ENCODE measurements at regions not wholly inside any gene's neighbourhood (a gene's known extent, or its start where the extent isn't known, plus 50 kb on each side); places are given as distances from the start of the nearest gene placed in this dataset.

DNA sequence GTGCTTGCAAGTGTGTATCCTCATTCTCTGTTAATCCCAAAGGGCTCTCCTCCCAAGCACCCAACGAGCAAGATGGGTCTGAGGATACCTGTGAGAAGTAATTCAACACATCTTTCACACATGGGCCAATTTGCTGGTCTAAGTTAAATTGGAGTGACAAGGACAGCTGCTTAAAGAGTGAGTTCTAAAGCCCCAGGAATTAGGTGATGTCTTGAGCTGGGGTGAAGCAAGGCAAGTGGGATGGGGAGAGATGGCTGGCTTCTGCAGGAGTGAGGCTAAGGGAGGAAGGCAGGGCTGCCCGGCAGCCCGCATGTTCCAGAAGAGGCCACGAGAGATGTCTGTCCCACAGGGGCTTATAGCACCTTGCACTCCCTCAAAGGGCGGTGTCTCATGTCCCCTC lies 288.5 kb downstream of the CDH26 start:
- in situ Hi-C loops (cut with HindIII; ENCODE audit: low sequenced_read_pairs) = no loop called here
- DNase-seq (ENCODE audit: low read depth, low spot score) = no peak
- TF ChIP-seq, protein P1, sequence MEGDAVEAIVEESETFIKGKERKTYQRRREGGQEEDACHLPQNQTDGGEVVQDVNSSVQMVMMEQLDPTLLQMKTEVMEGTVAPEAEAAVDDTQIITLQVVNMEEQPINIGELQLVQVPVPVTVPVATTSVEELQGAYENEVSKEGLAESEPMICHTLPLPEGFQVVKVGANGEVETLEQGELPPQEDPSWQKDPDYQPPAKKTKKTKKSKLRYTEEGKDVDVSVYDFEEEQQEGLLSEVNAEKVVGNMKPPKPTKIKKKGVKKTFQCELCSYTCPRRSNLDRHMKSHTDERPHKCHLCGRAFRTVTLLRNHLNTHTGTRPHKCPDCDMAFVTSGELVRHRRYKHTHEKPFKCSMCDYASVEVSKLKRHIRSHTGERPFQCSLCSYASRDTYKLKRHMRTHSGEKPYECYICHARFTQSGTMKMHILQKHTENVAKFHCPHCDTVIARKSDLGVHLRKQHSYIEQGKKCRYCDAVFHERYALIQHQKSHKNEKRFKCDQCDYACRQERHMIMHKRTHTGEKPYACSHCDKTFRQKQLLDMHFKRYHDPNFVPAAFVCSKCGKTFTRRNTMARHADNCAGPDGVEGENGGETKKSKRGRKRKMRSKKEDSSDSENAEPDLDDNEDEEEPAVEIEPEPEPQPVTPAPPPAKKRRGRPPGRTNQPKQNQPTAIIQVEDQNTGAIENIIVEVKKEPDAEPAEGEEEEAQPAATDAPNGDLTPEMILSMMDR (IDR thresholded peaks at IDR 0.05; ENCODE audit: low read depth, low read length) = no peak
- H3K4me3 ChIP-seq (ENCODE audit: low read depth, low read length) = no peak overlapping the region

DNA sequence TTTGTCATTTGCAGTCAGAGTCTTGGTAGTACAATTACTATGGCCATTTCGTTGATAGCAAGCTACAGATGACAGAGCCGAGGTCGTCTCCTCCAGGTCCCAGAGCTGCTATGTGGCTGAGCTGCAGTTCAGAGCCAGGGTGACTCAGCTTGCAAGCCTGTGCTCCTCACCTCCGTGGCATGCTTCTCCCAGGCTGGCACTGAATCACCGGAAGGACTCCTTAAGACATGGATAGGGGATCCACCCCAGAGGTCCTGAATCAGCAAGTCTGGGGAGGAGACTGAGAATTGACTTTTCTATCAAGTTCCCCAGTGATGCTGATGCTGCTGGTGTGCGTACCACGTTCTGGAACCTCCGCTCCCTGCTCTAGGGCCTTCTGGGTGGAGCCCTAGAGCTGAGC lies 291.2 kb downstream of the CDH26 start:
- in situ Hi-C loops (cut with HindIII; ENCODE audit: low sequenced_read_pairs) = no loop called here
- TF ChIP-seq, protein P1 (IDR thresholded peaks at IDR 0.05; ENCODE audit: low read depth, low read length) = no peak
- H3K4me3 ChIP-seq (ENCODE audit: low read depth, low read length) = no peak overlapping the region
- DNase-seq (ENCODE audit: low read depth, low spot score) = peak; percentile 90

DNA sequence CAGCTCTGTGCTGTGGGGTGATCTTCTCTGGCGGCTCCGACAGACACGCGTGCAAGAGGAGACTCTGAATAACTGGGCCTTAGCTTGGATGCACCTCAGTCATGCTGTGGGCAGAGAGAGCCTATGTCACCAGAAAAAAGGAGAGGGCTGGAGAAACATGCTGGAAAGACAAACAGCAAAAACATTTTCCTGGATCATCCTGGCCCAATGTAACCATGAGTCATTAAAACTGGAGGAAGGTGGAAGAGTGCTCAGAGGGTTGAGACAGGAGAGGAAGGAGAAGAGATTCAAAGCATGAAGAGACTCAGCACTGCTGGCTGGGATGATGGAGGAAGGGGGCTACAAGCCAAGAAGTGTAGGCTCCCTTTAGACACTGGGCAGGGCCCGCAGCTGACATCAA lies 292.0 kb downstream of the CDH26 start:
- H3K4me3 ChIP-seq (ENCODE audit: low read depth, low read length) = no peak overlapping the region
- in situ Hi-C loops (cut with HindIII; ENCODE audit: low sequenced_read_pairs) = no loop called here
- TF ChIP-seq, protein P1 (IDR thresholded peaks at IDR 0.05; ENCODE audit: low read depth, low read length) = no peak
- DNase-seq (ENCODE audit: low read depth, low spot score) = no peak

DNA sequence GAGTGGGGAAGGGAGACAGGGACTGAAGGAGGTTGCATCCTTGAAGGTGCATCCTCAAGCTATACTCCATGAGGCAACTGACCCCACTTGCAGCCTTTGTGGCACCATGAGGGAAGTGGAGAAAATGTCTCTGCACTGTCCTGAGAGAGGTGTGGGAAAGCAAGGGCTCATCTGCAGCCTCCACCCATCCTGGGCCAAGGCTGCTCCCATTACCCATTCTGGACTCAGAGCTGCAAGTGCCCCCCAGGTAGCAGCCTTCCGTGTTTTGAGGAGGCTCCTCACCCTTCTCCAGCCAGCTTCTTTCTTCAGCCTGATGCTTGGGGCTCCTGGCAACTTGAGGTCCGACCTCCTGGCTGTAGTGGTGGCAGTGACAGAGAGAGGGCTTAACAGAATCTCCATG lies 294.6 kb downstream of the CDH26 start:
- DNase-seq (ENCODE audit: low read depth, low spot score) = no peak
- in situ Hi-C loops (cut with HindIII; ENCODE audit: low sequenced_read_pairs) = no loop called here
- TF ChIP-seq, protein P1 (IDR thresholded peaks at IDR 0.05; ENCODE audit: low read depth, low read length) = no peak
- no peak overlapping the region for H3K4me3 ChIP-seq (ENCODE audit: low read depth, low read length)

DNA sequence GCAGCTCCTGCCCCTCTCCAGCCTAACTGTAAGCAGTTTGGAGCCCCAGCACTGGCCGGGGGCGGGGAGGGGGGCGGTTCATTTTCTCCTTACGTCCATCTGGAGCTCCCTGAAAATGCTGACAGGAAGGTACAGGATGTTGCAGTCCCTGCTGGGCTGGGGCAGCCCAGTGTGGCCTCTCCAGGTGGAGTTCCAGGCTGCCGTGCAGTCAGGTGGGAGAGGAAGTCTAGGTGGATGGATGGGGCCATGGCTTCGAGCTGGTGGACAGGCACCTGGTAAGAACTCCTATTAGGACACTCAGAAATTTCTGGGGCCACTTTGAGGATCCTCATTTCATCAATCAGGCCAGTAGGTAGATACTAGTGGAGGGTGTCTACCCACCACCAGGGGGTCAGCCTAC lies 295.2 kb downstream of the CDH26 start:
- in situ Hi-C loops (cut with HindIII; ENCODE audit: low sequenced_read_pairs) = no loop called here
- TF ChIP-seq, protein P1 (IDR thresholded peaks at IDR 0.05; ENCODE audit: low read depth, low read length) = no peak
- no peak for DNase-seq (ENCODE audit: low read depth, low spot score)
- H3K4me3 ChIP-seq (ENCODE audit: low read depth, low read length) = no peak overlapping the region

DNA sequence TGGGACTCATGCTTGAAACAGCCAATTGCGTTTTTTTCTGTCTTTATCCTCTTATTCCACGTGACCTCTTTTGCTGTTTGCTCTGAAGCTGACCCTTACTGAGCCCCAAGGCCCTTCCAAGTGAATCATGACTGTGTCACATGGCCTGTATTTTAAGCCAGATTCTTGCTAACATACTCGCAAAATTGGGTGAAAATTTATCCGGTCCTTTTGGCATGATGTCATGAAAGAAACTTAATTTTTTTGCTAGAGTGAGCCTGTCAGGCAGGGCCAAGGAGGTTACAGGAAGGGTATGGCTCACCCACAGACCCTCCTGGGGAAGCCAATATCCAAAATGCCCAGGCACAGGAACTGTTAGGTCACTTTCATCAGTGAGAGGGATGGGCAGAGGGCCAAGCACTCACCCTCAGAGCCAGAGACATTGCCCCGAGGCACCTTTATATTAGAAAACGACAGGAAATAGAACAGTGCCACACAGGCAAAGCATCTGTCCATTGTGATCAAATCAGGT lies 296.7 kb downstream of the CDH26 start:
- no peak overlapping the region for H3K4me3 ChIP-seq (ENCODE audit: low read depth, low read length)
- in situ Hi-C loops (cut with HindIII; ENCODE audit: low sequenced_read_pairs) = no loop called here
- peak; percentile 21 for DNase-seq (ENCODE audit: low read depth, low spot score)
- TF ChIP-seq, protein P1 (IDR thresholded peaks at IDR 0.05; ENCODE audit: low read depth, low read length) = no peak

DNA sequence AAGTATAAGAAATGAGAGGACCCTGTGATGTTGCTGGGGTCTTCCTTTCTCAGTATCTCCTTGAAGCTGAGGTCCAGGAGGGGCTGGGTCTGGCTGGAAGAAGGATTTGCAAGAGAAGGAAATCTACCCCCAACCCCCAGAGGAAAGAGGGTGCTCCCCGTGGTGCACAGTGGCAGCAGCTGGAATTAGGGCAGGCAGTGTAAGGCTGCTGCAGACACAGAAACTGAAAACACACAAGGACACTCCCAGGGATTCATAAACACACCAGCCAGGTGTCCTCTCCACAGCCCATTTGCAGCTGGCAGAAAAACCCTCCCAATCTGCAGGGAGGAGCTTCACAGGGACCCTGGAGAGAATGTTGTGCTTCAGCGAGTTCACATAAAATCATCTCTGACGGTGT lies 297.2 kb downstream of the CDH26 start:
- H3K4me3 ChIP-seq (ENCODE audit: low read depth, low read length) = no peak overlapping the region
- TF ChIP-seq, protein P1 (IDR thresholded peaks at IDR 0.05; ENCODE audit: low read depth, low read length) = no peak
- DNase-seq (ENCODE audit: low read depth, low spot score) = no peak
- in situ Hi-C loops (cut with HindIII; ENCODE audit: low sequenced_read_pairs) = no loop called here
